HG03060 (cell line): ENCODE measurements at regions not wholly inside any gene's neighbourhood (a gene's known extent, or its start where the extent isn't known, plus 50 kb on each side); places are given as distances from the start of the nearest gene placed in this dataset.
"Not testable (repeated sequence)": the region's sequence is repeated elsewhere in the genome, so short reads cannot be mapped to it uniquely, and the experiment has no call there.

ENCODE experiments used
- ATAC-seq: cut with Tn5 transposase; IDR thresholded peaks from one replicate; pipeline ENCODE4 v1.9.1; 2021; ENCODE audit warnings: low read depth, moderate number of reproducible peaks; ENCODE audit not compliant: unreplicated experiment

DNA sequence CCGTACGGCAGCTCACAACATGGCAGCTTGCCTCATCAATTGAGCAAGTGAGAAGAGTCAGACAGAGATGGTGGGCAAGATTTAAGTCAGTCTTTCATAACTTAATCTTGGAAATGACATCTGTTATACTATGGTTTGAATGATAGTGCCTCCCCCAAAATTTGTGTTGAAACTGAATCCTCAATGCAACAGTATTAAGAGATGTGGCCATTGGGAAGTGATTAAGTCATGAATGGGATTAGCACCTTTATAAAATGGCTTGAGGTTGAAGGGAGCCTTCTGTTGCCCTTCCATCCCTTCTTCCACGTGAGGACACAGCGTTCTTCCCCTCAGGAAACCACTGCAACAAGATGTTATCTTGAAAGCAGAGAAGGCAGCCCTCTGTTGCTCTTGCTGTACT, 124.2 kb downstream of the C12orf75 start:
- no peak for ATAC-seq

DNA sequence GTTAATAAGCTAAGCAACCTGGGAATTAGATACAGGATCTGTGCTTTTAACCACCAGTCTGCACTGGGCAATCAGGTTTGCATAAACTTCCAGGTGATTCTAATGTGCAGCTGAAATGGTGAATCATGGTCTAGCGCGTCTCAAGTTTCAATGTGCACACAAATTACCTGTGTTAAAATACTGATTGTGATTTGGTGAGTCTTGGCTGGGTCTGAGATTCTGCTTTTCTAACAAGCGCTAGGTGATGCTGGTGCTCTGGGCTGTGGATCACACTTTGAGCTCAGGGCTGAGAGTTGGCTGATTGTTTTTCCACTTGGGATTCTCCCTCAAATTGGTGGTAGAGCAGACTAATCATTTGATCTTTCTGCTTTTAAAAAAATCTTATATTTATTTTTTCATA, 124.8 kb downstream of the C12orf75 start:
- no peak for ATAC-seq

DNA sequence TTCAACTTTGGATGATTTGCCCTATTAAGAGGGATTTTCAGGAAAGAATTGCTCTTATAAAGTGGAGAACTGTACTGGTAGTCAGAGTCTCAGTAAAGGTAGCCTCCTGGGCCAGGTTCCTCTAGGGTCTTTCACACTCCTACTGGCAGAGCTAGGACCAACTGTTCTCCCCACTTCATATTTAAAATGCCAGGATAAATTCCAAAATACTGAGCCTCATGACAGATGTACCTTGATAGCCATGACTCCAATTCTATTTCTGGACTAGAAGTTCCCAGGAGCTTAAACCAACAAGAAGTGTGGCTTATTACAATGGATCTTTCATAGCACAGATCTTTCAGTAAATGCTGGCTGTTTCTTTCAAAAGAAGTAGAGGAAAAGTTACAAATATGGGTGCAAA, 126.5 kb downstream of the C12orf75 start:
- no peak for ATAC-seq

DNA sequence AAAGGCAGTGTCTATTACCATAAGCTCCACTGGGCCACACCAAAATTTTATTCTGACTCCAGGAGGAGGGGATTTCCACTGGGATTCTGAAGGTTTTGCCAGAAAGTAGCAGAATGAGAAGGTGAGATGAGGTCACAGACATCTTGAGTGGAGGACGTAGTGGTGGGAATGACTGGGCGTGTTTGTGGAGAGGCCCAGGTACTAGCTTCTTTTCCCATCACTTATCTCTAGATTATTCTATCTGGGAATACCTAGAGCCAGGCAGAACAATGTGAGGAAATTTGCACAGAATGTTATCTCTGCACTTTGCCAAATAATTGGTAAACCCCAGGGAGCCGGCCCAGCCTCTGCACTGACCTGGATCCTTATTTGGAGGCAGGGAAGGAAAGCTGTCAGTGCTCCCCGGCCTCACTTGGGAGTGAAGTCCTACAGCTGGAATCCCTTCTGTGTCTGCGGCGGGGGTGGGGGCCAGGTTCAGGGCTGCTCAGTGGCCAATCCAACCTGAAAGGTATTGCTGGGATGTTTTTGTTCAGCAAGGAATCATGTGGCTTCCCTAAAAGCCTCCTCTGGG, 129.4 kb downstream of the C12orf75 start:
- no peak for ATAC-seq

DNA sequence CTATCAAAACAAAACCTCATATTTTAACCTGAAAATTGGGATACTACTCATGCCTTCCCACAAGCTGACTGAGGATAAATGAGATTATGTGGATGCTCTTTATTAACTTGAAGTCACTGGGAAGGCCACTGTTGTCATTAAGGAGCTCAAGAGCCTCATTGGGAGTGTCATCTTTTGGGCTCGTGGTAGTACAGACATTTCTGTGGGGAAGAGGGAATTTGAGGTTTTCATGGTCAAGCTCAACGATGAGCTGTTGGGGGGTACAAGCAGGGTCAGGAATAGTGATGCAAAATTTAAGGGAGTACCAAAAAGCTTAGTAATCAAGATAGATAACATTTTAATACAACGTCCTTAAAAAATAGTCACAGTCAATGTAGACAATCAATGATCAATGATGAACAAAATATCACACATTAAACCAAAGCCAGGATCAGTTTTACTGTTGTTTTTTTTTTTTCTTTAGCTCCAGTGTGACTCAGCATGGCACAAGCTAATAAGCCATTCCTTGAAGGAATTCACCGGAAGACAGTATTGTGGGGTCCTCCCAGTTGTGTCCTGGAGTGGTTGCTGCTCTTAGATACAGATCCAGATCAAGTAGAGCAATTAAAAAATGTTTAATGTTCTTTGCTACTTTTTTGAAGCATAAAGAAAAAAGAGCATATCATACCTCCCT, 130.9 kb downstream of the C12orf75 start:
- no peak for ATAC-seq

DNA sequence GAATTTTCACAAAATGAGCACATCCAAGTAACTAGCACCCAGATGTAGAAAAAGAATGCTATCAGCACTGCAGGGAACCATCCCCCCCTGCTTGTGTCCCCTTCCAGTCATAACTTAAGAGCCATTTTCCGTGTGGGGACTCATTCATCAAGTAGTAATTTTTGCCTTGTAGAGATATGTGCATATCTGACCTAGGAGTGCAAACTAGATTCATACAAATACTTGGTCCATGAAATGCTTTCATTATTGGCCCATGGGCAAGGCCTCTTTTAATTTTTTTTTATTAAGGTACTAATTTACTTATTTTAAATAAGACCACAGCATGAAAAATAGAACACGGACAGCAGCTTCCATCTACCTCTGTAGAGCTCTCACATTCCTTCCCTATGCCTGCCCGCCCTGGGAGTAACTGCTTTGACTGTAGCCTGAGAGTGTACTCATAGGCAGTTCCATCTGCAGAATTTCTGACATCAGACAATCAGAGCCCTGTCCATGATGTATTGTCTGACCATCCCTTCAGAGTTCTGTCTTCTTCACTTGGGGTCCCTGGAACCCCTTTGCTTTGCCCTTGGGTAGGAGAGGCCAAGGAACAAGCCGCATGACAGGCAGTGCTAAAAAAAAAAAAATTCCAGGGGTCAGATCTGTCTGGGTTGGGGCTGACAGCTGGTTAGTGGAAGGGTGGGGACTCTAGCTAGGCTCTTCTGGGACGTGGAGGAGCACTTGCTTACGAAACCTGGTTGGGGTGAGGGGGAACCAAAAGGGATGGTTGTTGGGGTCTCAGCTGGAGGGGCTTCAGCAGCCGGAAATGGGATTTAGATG, 131.7 kb downstream of the C12orf75 start:
- no peak for ATAC-seq

DNA sequence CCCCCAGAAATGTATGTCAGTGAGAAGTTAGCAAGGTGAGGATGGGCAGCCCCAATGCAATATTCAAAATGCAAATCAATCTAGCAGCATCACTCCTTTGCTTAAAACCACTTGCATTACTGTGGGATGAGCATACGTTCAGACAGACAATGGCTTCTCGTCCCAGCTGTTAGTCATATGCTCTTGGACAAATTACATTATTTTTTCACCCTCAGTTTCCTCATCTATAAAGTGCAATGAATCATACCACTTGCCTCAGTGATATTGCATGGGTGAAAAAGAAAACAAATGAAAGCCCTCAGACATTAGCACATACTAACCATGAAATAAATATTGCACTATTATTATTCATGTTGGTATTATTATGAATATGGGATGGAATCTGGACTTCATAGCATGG, 132.3 kb downstream of the C12orf75 start:
- ATAC-seq: no peak

DNA sequence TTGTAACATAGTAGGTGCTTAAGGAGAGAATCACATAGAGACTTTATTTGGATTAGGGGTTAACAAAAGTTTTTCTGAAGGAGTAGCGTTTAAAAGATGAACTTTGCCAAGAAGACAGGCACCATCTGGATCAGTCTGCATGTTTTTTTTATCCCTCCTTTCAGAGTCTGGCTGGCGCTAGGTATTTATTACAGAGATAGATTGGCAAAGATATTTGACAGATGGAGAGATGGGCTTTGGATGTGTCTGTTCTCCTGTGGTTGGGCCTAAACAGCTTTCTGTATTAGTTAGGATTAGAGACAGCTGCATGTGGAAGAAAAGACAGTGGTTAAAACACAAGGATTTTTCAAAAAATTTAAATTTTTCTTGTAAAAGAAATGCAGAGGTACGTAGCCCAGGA, 133.9 kb downstream of the C12orf75 start:
- no peak for ATAC-seq

DNA sequence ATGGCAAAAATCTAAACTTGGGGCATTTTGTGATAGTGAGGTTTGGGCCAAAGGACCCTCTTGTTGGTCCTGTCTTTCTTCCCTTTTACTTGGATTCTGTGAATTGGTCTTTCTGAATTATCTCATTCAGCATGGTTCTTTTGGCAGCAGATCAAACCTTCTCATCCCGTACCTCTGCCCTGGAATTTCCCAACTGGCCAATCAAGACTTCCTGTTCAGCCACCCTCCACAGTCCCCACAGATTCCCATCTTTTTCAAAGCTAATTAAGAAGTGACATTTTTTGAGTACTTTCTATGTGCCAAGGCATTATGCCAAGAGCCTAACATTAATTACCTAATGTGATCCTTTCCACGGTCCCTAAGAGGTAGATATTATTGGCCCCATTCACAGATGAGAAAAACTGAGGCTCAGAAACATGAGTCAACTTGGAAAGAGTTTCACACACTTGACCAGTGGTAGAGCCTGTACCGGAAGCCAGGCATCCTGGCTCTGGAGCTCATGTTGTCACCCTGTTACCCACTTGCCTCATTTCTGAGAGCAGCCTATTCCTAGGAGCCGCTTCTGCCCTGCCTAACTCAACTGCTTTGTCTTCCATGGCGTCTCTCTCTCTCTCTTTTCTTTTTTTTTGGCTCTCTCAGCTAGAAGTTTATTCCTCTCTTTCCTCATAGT, 135.9 kb downstream of the C12orf75 start:
- no peak for ATAC-seq

DNA sequence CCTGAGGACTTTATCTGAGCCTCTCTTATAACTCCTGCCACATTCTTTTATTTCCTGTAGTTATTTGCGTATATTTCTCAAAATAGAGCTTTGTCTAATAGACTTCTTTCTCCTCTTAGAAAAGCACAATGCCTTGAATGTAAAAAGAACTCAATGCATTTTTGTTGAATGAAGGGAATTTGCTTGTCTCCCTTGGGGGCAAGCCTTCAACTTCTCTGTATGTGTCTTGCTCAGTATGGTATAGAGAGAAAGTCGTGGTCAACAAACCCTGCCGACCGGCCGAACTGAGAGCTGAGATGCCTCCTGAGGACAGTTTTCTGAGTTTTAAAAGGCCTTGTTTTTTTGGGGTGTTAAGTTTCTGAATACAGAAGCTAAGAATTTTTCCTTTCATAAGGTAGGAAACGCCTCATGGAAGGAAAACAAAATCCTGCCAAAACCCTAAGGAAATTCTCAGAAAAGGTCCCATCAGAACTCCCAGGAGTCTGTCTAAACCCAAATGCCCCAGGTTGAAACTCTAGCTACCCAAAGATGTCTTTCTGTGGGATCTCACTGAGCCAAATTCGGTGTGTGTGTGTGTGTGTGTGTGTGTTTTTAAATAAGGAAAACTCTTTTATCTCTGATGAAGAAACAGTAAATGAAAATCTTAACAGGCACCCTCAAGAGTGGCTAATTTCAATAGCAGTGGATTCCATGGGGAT, 136.6 kb downstream of the C12orf75 start:
- no peak for ATAC-seq

DNA sequence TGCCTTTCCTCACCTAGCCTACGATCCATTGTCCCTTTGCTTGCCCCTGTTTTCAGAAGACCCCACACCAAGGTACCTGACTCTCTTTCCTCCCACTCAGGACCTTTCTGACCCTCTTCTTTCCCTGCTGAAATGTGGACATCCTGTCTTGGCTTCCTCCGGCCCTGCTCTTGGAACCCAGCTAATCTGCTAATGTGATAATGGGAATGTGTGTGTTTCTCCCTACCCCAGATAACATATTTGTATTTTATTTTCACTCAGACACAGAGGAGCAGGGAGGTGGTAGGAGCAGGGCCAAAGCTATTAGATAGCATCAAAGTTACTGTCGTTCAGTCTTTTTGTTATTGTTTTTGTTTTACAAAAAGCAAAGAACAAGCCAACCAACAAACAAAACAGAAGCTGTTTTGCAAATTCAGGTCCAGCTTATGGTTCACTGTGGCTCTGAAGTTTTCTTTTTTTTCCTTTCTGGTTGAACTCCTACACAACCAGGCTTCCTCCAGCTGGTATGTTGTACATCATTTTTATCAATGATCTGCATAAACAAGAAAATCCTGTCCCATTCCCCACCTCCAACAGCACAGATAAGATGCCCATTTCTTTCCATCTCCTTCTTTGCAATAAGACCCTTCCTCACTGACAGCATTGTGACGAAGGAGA, 137.3 kb downstream of the C12orf75 start:
- no peak for ATAC-seq

DNA sequence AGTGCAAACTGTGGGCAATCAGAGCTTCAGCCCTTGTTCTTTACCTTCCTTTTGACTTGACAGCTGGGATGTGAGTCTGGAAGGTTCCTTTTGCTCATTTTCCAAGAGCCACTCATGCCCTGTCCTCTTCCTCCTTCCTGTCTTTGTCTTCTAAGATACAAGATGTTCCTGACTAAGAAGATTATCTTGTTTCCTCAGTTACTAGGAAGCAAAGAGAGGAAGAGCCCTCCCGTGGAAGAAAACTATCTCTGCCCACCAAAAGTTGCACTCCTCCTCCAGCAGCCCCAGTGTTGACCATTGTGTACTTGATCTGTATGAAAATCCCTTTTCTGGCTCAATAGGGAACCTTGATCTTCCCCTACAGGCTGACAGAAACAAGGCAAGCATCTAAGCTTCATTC, 138.0 kb downstream of the C12orf75 start:
- ATAC-seq: no peak

DNA sequence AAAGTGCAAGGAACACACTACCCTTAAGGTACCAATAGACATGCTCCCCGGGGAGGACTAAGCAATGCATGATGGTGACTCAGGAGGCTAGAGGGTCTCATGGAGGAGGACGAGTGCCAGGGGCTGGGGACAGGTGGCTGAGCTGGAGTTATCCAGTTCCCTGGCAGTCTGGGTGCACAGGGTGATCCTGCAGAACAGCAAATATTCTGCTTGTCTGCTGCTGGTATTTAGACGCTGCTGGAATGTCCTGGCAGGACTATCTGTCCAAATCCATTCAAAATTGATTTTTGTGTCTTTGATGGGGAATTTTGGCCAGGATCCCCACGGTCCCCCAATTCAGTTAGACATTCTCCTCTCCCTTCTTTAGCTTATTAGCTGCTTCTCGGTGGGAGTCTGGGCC, 138.7 kb downstream of the C12orf75 start:
- ATAC-seq: no peak

DNA sequence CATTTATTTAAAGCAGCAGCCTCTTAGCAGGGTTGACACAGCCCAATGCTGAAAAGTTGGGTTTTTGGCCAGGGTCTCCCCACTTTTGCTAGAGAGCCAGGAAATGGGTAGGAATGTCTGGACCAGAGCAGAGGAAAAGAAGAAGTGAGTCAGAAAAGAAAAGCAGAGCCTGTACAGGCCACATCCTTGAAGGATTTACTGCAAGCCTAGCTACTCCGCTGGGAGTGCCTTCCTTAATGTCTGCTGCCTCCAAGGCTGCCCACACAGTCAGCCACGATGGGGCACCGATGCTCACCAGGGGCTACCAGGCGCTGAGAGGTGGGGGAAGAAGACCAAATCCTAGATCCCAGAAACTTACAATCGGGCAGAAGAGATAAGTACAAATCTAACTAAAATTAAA, 139.2 kb downstream of the C12orf75 start:
- no peak for ATAC-seq

DNA sequence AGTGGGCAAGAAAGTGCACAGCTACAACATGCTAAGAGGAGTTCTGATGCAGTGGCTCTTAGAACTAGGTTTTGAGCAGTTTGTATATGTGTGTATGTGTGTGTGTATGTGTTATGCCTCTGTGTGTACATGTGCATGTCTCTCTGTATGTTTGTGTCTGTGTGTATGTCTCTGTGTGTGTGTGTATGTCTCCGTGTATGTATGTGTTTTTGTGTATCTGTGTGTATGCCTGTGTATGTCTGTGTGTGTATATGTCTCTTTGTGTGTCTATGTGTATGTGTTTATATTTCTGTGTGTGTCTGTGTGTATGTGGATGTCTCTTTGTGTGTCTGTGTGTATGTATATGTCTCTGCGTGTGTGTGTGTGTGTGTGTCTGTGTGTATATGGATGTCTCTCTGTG, 139.6 kb downstream of the C12orf75 start:
- ATAC-seq: no peak

DNA sequence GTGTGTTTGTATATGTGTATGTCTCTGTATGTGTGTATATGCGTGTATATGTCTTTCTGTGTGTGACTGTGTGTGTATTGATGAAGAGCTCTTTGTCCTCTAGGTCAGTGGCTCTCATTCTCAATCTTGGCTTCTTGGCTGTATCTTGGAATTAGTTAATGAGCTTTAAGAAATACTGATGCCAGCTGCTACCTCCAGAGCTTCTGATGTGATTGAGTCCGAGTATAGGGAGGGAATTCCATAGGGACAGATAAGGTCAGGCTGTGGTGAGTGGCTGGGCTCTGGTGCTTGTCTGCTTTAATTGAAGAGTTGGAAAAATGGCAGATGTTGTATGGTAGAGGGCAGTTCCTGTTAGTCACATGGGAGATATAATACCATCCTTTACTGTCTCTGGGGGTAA, 140.1 kb downstream of the C12orf75 start:
- no peak for ATAC-seq

DNA sequence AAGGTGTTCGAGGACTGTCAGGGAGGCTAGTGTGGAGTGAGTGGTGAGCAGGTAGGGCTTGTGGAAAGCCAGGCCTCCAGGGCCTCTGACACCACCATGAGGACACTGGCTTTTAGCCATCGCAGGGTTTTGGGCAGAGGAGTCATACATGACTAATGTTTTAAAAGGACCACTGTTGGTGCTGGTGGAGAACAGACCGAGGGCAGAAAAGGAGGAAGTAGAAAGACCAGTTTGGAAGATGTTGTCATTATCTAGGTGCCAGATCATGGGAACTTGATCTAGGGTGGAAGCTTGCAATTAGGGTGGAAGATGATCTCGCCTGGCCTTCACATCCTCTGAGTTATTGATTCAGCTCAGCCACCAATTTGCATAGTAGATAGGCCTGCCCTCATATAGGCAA, 144.2 kb downstream of the C12orf75 start:
- ATAC-seq: no peak

DNA sequence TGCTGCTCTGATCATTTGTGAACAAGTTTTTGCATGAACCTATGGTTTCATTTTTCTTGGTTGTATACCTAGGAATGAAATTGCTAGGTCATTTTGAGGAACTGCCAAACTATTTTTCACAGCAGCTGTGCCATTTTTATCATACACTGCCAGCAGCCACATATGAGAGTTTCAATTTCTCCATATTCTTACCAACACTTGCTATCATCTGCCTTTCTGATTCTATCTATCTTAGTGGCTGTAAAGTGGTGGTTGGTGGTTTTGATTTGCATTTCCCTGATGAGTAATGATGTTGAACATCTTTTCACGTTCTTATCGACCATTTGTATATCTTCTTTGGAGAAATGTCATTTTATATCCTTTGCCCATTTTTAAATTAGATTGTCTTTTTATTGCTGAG, 146.1 kb downstream of the C12orf75 start:
- ATAC-seq: peak; percentile 60

DNA sequence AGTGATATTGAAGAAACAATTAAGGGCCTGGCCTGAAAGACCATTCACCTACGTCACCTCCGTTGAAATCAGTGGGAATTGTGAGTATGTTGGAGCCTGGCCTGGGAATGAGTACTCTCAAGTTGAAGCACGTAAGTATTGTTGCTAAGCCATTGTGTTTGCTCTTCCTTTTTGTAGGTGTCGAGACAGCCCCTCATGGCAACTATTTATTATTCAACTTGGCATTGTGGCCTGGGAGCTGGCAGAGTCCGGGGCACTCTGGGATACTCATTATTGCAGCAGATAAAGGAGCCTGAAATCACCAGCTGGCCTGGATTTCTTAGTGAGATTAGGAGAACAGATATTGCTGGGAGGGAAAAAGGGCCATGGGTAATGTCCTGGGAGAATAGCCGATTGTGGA, 147.4 kb downstream of the C12orf75 start:
- no peak for ATAC-seq

DNA sequence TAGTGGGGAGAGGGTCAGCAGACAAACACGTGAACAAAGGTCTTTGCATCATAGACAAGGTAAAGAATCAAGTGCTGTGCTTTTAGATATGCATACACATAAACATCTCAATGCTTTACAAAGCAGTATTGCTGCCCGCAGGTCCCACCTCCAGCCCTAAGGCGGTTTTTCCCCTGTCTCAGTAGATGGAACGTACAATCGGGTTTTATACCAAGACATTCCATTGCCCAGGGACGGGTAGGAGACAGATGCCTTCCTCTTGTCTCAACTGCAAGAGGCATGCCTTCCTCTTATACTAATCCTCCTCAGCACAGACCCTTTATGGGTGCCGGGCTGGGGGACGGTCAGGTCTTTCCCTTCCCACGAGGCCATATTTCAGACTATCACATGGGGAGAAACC, 148.3 kb downstream of the C12orf75 start:
- ATAC-seq: not testable (repeated sequence)
